SU-DHL-6 (cell line): ENCODE measurements at regions not wholly inside any gene's neighbourhood (a gene's known extent, or its start where the extent isn't known, plus 50 kb on each side); places are given as distances from the start of the nearest gene placed in this dataset.

Experiments
- CTCF ChIP-seq: fragments of 200-600 bp; sonication (generic); IDR thresholded peaks from one replicate; pipeline ENCODE4 v1.5.1; 2017; ENCODE audit warnings: antibody characterized with exemption, mild to moderate bottlenecking, low read length, moderate library complexity; ENCODE audit not compliant: insufficient read depth, poor library complexity, severe bottlenecking
- EZH2phosphoT487 ChIP-seq: fragments of 200-600 bp; sonication (generic), shearing (Covaris generic); conservative IDR thresholded peaks from 2 replicates; pipeline ENCODE4 v1.6.1; 2018; ENCODE audit warnings: mild to moderate bottlenecking, antibody characterized with exemption, low read length, moderate library complexity, mixed read lengths

GRCh38 chr5:145495196-145495595 lies 339.9 kb downstream of the PRELID2 start:
- no peak for TF ChIP-seq CTCF
- no peak for TF ChIP-seq EZH2phosphoT487
